ENCODE measurements at regions not wholly inside any gene's neighbourhood (a gene's known extent, or its start where the extent isn't known, plus 50 kb on each side); places are given as distances from the start of the nearest gene placed in this dataset.
"Not testable (repeated sequence)": the region's sequence is repeated elsewhere in the genome, so short reads cannot be mapped to it uniquely, and the experiment has no call there.

- Histone ChIP-seq H3K4me3 (ENCODE audit: low read depth, low read length) (no peak overlapping the region), H3K27me3 (ENCODE audit: control insufficient read depth, insufficient read depth, low read length) (no peaks in the 10 kb centered on the region), H3K36me3 (ENCODE audit: control insufficient read depth, insufficient read depth, low read length) (no peaks in the 10 kb centered on the region), H3K4me1 (ENCODE audit: control insufficient read depth, insufficient read depth, low read length) (no peaks in the 10 kb centered on the region), H3K9me3 (ENCODE audit: control insufficient read depth, insufficient read depth, low read length) (no peaks in the 10 kb centered on the region), H3K9ac (ENCODE audit: low read depth, low read length) (no peak overlapping the region)
Measured at GRCh38 chr3:190973771-190974170, 111.3 kb upstream of the GMNC start.

GRCh38 chr3:190972840-190973270 lies 110.4 kb upstream of the GMNC start:
- Histone ChIP-seq H3K27me3 (ENCODE audit: control insufficient read depth, insufficient read depth, low read length) (no peaks in the 10 kb centered on the region), H3K9me3 (ENCODE audit: control insufficient read depth, insufficient read depth, low read length) (no peaks in the 10 kb centered on the region), H3K4me1 (ENCODE audit: control insufficient read depth, insufficient read depth, low read length) (no peaks in the 10 kb centered on the region), H3K4me3 (ENCODE audit: low read depth, low read length) (no peak overlapping the region), H3K36me3 (ENCODE audit: control insufficient read depth, insufficient read depth, low read length) (no peaks in the 10 kb centered on the region), H3K9ac (ENCODE audit: low read depth, low read length) (no peak overlapping the region)

DNA sequence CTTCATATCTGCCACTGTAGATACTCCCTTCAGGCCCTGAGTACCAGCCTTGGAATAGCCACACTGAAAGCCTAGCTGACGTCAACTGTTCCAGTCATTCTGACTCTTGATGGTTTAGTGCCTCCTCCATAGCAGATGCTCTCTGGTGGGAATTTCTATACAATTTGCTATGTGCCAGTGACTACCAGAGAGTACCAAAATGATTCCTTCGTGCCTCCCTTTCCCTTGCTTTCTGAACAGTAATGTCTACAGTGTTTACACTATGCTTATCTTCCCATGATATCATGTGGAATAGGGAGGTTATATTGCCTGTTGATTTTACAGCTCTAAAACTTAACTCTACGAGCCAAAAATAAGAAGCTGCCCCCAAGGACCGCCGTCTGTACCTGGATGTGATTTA lies 109.7 kb upstream of the GMNC start:
- Histone ChIP-seq H3K4me3 (ENCODE audit: low read depth, low read length) (no peak overlapping the region), H3K9ac (ENCODE audit: low read depth, low read length) (no peak overlapping the region), H3K9me3 (ENCODE audit: control insufficient read depth, insufficient read depth, low read length) (no peaks in the 10 kb centered on the region), H3K4me1 (ENCODE audit: control insufficient read depth, insufficient read depth, low read length) (no peaks in the 10 kb centered on the region), H3K36me3 (ENCODE audit: control insufficient read depth, insufficient read depth, low read length) (no peaks in the 10 kb centered on the region), H3K27me3 (ENCODE audit: control insufficient read depth, insufficient read depth, low read length) (no peaks in the 10 kb centered on the region)

DNA sequence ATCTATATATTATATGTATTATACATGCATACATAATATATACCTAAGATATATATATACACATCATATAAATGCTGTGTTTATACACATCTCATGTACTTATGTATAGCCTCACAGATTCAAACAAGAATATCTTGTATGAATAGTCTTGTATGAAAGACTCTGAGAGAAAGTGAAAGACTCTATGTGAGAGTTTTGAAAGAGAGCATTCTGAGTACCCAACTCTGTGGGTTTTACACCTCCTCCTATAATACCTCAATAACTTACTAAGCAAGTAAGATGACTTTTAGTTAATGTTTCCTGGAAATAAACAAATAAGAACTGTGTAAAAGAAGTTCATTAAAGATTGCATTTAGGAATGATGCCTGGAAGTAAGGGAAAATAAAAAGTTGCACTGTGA lies 108.1 kb upstream of the GMNC start:
- Histone ChIP-seq H3K9me3 (ENCODE audit: control insufficient read depth, insufficient read depth, low read length) (no peaks in the 10 kb centered on the region), H3K4me3 (ENCODE audit: low read depth, low read length) (no peak overlapping the region), H3K4me1 (ENCODE audit: control insufficient read depth, insufficient read depth, low read length) (no peaks in the 10 kb centered on the region), H3K27me3 (ENCODE audit: control insufficient read depth, insufficient read depth, low read length) (no peaks in the 10 kb centered on the region), H3K36me3 (ENCODE audit: control insufficient read depth, insufficient read depth, low read length) (no peaks in the 10 kb centered on the region), H3K9ac (ENCODE audit: low read depth, low read length) (no peak overlapping the region)

DNA sequence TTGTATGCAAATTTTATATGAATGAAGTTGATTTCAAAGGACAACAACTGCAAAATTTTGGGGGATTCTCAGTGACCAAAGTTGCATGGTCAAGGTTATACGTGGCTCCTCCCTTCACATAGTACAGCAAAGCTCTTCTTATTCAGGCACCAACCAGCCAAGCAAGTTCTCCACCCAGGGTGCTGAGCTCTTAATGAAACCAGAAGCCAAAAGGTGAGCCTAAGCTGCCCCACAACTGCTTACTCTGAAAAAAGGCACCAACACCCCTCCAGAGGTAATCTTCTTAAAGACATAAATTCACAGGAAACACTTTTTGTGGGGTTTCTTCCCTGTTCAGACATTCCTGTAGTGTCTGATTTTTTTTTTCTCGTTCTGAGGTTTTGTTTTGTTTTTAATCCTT lies 106.1 kb upstream of the GMNC start:
- H3K4me3 ChIP-seq (ENCODE audit: low read depth, low read length) = no peak overlapping the region
- H3K36me3 ChIP-seq (ENCODE audit: control insufficient read depth, insufficient read depth, low read length) = no peaks in the 10 kb centered on the region
- H3K27me3 ChIP-seq (ENCODE audit: control insufficient read depth, insufficient read depth, low read length) = no peaks in the 10 kb centered on the region
- H3K9me3 ChIP-seq (ENCODE audit: control insufficient read depth, insufficient read depth, low read length) = no peaks in the 10 kb centered on the region
- no peaks in the 10 kb centered on the region for H3K4me1 ChIP-seq (ENCODE audit: control insufficient read depth, insufficient read depth, low read length)
- no peak overlapping the region for H3K9ac ChIP-seq (ENCODE audit: low read depth, low read length)

DNA sequence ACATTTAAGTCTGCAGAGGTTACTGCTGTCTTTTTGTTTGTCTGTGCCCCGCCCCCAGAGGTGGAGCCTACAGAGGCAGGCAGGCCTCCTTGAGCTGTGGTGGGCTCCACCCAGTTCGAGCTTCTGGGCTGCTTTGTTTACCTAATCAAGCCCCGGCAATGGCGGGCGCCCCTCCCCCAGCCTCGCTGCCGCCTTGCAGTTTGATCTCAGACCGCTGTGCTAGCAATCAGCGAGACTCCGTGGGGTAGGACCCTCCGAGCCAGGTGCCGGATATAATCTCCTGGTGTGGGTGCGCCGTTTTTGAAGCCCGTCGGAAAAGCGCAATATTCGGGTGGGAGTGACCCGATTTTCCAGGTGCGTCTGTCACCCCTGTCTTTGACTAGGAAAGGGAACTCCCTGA lies 102.4 kb upstream of the GMNC start:
- not testable (repeated sequence) for H3K9me3 ChIP-seq (ENCODE audit: control insufficient read depth, insufficient read depth, low read length); H3K36me3 ChIP-seq (ENCODE audit: control insufficient read depth, insufficient read depth, low read length); H3K4me1 ChIP-seq (ENCODE audit: control insufficient read depth, insufficient read depth, low read length); H3K9ac ChIP-seq (ENCODE audit: low read depth, low read length); H3K27me3 ChIP-seq (ENCODE audit: control insufficient read depth, insufficient read depth, low read length)
- H3K4me3 ChIP-seq (ENCODE audit: low read depth, low read length) = peak overlapping the region; percentile 45

- H3K36me3 ChIP-seq (ENCODE audit: control insufficient read depth, insufficient read depth, low read length) = no peaks in the 10 kb centered on the region
- H3K4me3 ChIP-seq (ENCODE audit: low read depth, low read length) = no peak overlapping the region
- H3K9me3 ChIP-seq (ENCODE audit: control insufficient read depth, insufficient read depth, low read length) = no peaks in the 10 kb centered on the region
- no peaks in the 10 kb centered on the region for H3K27me3 ChIP-seq (ENCODE audit: control insufficient read depth, insufficient read depth, low read length)
- H3K4me1 ChIP-seq (ENCODE audit: control insufficient read depth, insufficient read depth, low read length) = no peaks in the 10 kb centered on the region
- no peak overlapping the region for H3K9ac ChIP-seq (ENCODE audit: low read depth, low read length)
Measured at GRCh38 chr3:190959077-190959476, 96.6 kb upstream of the GMNC start.

DNA sequence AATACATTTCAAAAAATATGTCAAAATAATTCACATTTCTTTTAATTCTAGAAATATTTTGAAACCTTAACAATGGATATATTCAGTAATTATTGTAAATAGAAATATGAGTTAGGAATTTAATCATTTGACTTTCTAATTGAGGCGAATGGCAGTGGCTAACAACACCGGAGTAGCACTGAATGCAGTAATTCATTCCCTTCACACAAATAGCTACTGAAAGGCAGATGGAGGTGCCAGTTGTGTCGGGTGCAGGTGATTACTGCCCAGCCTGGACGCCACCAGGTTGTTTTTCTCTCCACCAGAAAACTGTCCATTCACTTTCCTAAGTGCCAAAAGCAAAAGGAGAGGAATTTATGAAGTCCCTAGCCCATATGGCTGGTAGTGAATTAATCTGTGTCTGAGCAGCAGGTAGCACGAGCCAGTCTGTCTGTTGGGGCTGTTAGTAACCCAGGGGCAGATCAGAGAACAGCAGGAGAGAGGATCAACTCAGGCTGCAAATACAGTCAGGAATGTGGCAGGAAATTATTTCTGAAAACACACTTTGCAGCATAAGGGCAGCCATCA lies 79.3 kb upstream of the GMNC start:
- Histone ChIP-seq H3K27me3 (ENCODE audit: control insufficient read depth, insufficient read depth, low read length) (no peaks in the 10 kb centered on the region), H3K4me3 (ENCODE audit: low read depth, low read length) (no peak overlapping the region), H3K9ac (ENCODE audit: low read depth, low read length) (no peak overlapping the region), H3K9me3 (ENCODE audit: control insufficient read depth, insufficient read depth, low read length) (no peaks in the 10 kb centered on the region), H3K36me3 (ENCODE audit: control insufficient read depth, insufficient read depth, low read length) (no peaks in the 10 kb centered on the region), H3K4me1 (ENCODE audit: control insufficient read depth, insufficient read depth, low read length) (no peaks in the 10 kb centered on the region)

DNA sequence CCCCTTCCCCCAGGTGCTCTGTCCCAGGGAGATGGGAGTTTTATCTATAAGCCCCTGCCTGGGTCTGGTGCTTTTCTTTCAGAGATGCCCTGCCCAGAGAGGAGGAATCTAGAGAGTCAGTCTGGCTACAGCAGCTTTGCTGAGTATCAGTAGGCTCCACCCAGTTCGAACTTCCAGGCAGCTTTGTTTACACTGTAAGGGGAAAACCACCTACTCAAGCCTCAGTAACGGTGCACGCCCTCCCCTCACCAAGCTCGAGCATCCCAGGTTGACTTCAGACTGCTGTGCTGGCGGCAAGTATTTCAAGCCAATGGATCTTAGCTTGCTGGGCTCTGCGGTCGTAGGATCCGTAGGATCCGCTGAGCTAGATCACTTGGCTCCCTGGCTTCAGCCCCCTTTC lies 72.1 kb upstream of the GMNC start:
- H3K9me3 ChIP-seq (ENCODE audit: control insufficient read depth, insufficient read depth, low read length); H3K9ac ChIP-seq (ENCODE audit: low read depth, low read length); H3K27me3 ChIP-seq (ENCODE audit: control insufficient read depth, insufficient read depth, low read length); H3K36me3 ChIP-seq (ENCODE audit: control insufficient read depth, insufficient read depth, low read length); H3K4me1 ChIP-seq (ENCODE audit: control insufficient read depth, insufficient read depth, low read length); H3K4me3 ChIP-seq (ENCODE audit: low read depth, low read length): not testable (repeated sequence)

DNA sequence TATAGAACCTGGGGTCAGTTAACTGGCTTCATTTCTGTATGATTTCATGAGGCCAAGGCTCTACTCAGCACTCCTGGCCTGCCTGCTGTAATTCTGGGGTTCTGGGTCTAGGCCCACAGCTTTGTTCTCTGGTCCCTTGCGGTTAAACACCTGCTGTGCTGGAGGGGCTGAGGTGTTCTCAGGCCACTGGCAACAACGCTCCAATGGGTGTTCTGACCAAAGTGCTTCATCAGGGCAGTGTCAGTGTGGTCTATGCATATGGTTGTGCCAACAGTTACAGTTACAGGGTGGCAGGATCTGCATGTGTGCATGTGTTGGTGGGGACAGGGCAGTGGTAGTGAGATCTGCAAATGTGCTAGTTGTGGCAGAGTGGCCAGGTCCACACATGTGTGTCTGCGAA lies 64.1 kb upstream of the GMNC start:
- H3K27me3 ChIP-seq (ENCODE audit: control insufficient read depth, insufficient read depth, low read length) = no peaks in the 10 kb centered on the region
- no peaks in the 10 kb centered on the region for H3K9me3 ChIP-seq (ENCODE audit: control insufficient read depth, insufficient read depth, low read length)
- no peaks in the 10 kb centered on the region for H3K4me1 ChIP-seq (ENCODE audit: control insufficient read depth, insufficient read depth, low read length)
- H3K36me3 ChIP-seq (ENCODE audit: control insufficient read depth, insufficient read depth, low read length) = no peaks in the 10 kb centered on the region
- no peak overlapping the region for H3K9ac ChIP-seq (ENCODE audit: low read depth, low read length)
- H3K4me3 ChIP-seq (ENCODE audit: low read depth, low read length) = no peak overlapping the region

GRCh38 chr3:190912736-190913135 lies 50.2 kb upstream of the GMNC start:
- Histone ChIP-seq H3K27me3 (ENCODE audit: control insufficient read depth, insufficient read depth, low read length) (no peaks in the 10 kb centered on the region), H3K36me3 (ENCODE audit: control insufficient read depth, insufficient read depth, low read length) (no peaks in the 10 kb centered on the region), H3K9me3 (ENCODE audit: control insufficient read depth, insufficient read depth, low read length) (no peaks in the 10 kb centered on the region), H3K9ac (ENCODE audit: low read depth, low read length) (no peak overlapping the region), H3K4me3 (ENCODE audit: low read depth, low read length) (no peak overlapping the region), H3K4me1 (ENCODE audit: control insufficient read depth, insufficient read depth, low read length) (peaks cover 2% of the 10 kb centered on the region)

Data from iPS-15b (cell line).